Ectodermal cell (in vitro differentiated cells): ENCODE measurements at regions not wholly inside any gene's neighbourhood (a gene's known extent, or its start where the extent isn't known, plus 50 kb on each side); places are given as distances from the start of the nearest gene placed in this dataset.
A peak's percentile ranks its signal among the peaks of the same experiment; 100 is the strongest.
"Not testable (repeated sequence)": the region's sequence is repeated elsewhere in the genome, so short reads cannot be mapped to it uniquely, and the experiment has no call there.

Source experiments
- H3K27ac ChIP-seq: 2 replicates; pipeline ENCODE4 v1.7.0; 2013; ENCODE audit warnings: mild to moderate bottlenecking, low read depth, low read length; ENCODE audit not compliant: insufficient read depth, poor library complexity, severe bottlenecking
- H3K27me3 ChIP-seq: 2 replicates; pipeline ENCODE4 v1.7.0; 2013; ENCODE audit warnings: mild to moderate bottlenecking, low read length; ENCODE audit not compliant: insufficient read depth, control insufficient read depth, poor library complexity, severe bottlenecking
- H3K36me3 ChIP-seq: one replicate; pipeline ENCODE4 v1.7.0; 2013; ENCODE audit warnings: low read length; ENCODE audit not compliant: control insufficient read depth, insufficient read depth
- H3K4me1 ChIP-seq: one replicate; pipeline ENCODE4 v1.7.0; 2013; ENCODE audit warnings: low read length; ENCODE audit not compliant: control insufficient read depth, insufficient read depth
- H3K4me3 ChIP-seq: 2 replicates; pipeline ENCODE4 v1.7.0; 2013; ENCODE audit warnings: low read depth, low read length, control low read depth; ENCODE audit not compliant: insufficient read depth
- H3K9me3 ChIP-seq: 2 replicates; pipeline ENCODE4 v1.7.0; 2013; ENCODE audit warnings: mild to moderate bottlenecking, low read length, moderate library complexity; ENCODE audit not compliant: control insufficient read depth
- WGBS, 2 experiments: methylation state at CpG; one replicate each; pipeline ENCODE4 v1.1.7; 2013; ENCODE audit warnings: missing lambda C conversion rate in 2 of 2; 5-methylcytosine and 5-hydroxymethylcytosine counted together

DNA sequence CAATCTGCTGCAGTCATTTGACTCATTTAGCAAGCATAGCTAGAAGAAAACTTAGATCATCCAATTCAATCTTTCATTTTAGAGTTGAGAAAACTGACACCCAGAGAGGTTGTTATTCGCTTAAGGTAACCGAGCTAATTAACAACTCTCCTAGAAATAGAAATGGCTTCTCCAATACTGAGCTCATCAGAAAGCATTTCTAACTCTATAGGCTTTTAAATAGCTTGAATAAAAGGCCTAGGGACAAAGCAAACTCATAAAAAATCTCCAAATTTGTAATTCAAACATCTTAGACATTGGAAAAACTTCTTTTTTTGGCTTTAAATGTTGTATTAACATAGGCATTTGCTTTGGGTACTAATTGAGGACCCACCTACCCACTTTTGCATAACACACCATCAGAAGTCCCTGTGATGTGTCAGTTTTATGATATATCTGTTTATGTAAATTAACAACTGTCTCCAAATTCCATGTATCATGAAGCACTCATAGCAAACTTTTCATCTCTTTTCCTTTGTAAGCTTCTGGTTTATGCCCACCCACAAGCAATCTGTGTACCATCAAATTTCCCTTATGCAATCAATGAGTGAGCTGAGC is 343.9 kb upstream of the CHST9 start:
- no peaks in the 10 kb centered on the region for H3K4me1 ChIP-seq
- 93 to 96% methylated on average over 2 of the region's 2 CpGs for WGBS, 2 experiments
- H3K36me3 ChIP-seq, result no peaks in the 10 kb centered on the region

GRCh38 chr18:27527856-27528255 is 342.7 kb upstream of the CHST9 start:
- no peaks in the 10 kb centered on the region for H3K36me3 ChIP-seq
- 75 to 88% methylated on average over 3 of the region's 3 CpGs for WGBS, 2 experiments

More for the DNA sequence above, 343.9 kb upstream of the CHST9 start:
- H3K27ac ChIP-seq, result no peak overlapping the region
- peaks cover 2% of the 10 kb centered on the region for H3K9me3 ChIP-seq
- H3K4me3 ChIP-seq, result no peak overlapping the region
- no peaks in the 10 kb centered on the region for H3K27me3 ChIP-seq

DNA sequence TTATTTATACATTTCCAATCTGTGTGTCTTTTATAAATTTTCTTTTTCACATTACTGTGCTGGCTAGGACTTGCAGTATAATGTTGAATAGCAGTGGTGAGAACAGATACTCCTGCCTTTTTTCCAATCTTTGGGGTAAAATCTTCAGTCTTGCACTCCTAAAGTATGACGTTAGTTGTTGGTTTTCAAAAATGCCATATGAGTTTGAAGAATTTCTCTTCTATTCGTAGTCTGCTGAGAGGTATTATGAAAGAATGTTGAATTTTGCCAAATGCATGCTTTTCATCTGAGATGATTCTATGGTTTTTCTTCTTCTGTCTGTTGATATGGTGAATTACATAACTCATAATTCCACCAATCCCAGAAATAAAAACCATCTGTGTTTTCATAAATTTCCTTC is 335.3 kb upstream of the CHST9 start:
- 95 to 96% methylated on average over 2 of the region's 2 CpGs for WGBS, 2 experiments
- H3K4me1 ChIP-seq, result no peaks in the 10 kb centered on the region

More at GRCh38 chr18:27527856-27528255, 342.7 kb upstream of the CHST9 start:
- H3K9me3 ChIP-seq, result peaks cover 2% of the 10 kb centered on the region
- no peak overlapping the region for H3K4me3 ChIP-seq
- no peaks in the 10 kb centered on the region for H3K27me3 ChIP-seq
- no peaks in the 10 kb centered on the region for H3K4me1 ChIP-seq
- no peak overlapping the region for H3K27ac ChIP-seq

GRCh38 chr18:27510036-27510633 is 325.0 kb upstream of the CHST9 start:
- not testable (repeated sequence) for H3K9me3 ChIP-seq, H3K27me3 ChIP-seq, H3K4me1 ChIP-seq, H3K36me3 ChIP-seq, H3K4me3 ChIP-seq, H3K27ac ChIP-seq
- 81 to 82% methylated on average over 21 of the region's 21 CpGs for WGBS, 2 experiments

More for the DNA sequence above, 335.3 kb upstream of the CHST9 start:
- Histone ChIP-seq H3K36me3 (no peaks in the 10 kb centered on the region), H3K27ac (no peak overlapping the region), H3K9me3 (no peaks in the 10 kb centered on the region), H3K27me3 (no peaks in the 10 kb centered on the region), H3K4me3 (no peak overlapping the region)

DNA sequence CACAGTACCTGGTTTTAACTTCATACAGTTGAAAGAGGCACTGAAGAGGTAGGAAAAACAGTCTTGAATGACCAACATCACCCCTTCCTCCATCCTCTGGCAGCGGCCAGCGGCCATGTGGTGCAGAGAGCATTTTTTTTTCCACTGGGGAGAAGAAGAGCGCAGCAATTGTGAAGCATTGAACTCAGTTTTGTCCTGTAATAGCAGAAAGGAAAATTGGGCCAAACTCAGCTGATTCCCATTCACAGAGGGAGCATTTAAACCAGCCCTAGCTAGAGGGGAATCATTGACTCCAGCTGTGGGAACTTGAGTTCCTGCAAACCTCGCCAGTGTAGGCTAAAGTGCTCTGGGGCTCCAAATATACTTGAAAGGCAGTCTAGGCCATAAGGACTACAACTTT is 316.6 kb upstream of the CHST9 start:
- WGBS, 2 experiments, result 96 to 97% methylated on average over 4 of the region's 4 CpGs

DNA sequence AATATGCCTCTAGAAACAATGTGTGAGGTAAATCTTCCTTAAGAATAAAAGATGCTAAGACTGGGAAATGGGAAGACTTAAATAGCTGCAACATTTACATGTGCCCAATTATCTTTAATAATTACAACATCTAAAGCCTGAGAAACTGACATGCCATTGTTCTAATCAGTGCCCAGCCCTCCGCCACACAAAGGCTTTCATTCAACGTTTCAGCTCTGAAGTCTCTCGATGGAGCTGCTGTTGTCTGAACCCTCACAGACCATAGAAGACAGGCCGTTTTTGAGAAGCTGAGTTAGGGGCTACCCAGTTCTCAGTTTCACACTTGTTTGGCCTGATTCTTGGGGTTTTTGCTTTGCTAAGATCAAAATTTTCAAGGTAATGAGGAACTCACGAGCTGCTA is 315.4 kb upstream of the CHST9 start:
- H3K36me3 ChIP-seq, result no peaks in the 10 kb centered on the region
- no peaks in the 10 kb centered on the region for H3K9me3 ChIP-seq
- WGBS, 2 experiments, result 49 to 63% methylated on average over 5 of the region's 5 CpGs
- H3K27me3 ChIP-seq, result no peaks in the 10 kb centered on the region
- H3K4me3 ChIP-seq, result no peak overlapping the region
- H3K4me1 ChIP-seq, result peaks cover 5% of the 10 kb centered on the region
- H3K27ac ChIP-seq, result peak overlapping the region; percentile 48

More for the DNA sequence above, 316.6 kb upstream of the CHST9 start:
- Histone ChIP-seq H3K4me1 (peaks cover 5% of the 10 kb centered on the region), H3K36me3 (no peaks in the 10 kb centered on the region), H3K27me3 (no peaks in the 10 kb centered on the region), H3K27ac (no peak overlapping the region), H3K9me3 (no peaks in the 10 kb centered on the region), H3K4me3 (no peak overlapping the region)

DNA sequence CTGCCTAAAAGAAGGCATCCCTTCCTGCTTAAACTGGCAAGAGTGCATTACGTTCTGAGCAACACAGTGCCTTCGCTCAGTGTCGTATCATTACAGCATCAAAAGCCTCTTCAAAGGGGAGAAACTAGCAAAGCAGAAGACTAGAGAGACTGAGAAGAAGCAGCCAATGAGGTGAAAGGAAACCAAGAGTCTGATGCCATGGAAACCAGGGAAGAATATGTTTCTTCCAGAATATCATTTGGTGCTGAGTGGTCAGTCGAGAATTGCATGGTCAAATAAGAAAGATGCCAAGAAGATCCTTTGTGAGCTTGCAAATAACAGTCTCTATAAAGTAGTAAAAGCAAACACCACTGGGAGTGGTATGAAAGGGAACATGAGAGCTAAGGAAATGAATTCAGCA is 312.1 kb upstream of the CHST9 start:
- H3K9me3 ChIP-seq, result no peaks in the 10 kb centered on the region
- no peaks in the 10 kb centered on the region for H3K36me3 ChIP-seq
- peaks cover 5% of the 10 kb centered on the region for H3K4me1 ChIP-seq
- H3K27me3 ChIP-seq, result no peaks in the 10 kb centered on the region
- 92 to 95% methylated on average over 4 of the region's 4 CpGs for WGBS, 2 experiments
- H3K4me3 ChIP-seq, result no peak overlapping the region
- H3K27ac ChIP-seq, result no peak overlapping the region

DNA sequence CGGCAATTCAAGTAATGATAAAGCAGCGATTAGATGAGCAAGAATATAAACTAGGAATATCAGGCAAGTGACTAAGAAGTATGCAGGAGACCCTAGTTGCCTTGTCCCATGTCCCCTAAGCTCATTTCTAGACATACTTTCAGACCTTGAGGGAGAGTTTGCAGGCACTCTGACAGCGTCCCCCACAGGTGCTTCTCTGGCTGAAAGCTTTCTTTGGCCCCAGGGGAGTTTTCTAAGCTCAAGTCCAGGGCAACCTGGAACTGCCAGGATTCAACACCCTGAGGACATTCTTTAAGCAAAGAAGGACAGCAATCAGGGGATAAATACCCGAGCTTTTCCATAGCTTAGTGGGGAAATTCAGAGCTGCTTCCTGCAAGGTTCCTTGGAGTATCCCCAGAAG is 308.1 kb upstream of the CHST9 start:
- no peaks in the 10 kb centered on the region for H3K36me3 ChIP-seq
- H3K9me3 ChIP-seq, result no peaks in the 10 kb centered on the region
- 84 to 87% methylated on average over 4 of the region's 4 CpGs for WGBS, 2 experiments
- no peaks in the 10 kb centered on the region for H3K27me3 ChIP-seq
- peaks cover 5% of the 10 kb centered on the region for H3K4me1 ChIP-seq
- H3K4me3 ChIP-seq, result no peak overlapping the region
- no peak overlapping the region for H3K27ac ChIP-seq

GRCh38 chr18:27491772-27492171 is 306.7 kb upstream of the CHST9 start:
- Histone ChIP-seq H3K4me1 (peaks cover 5% of the 10 kb centered on the region), H3K36me3 (no peaks in the 10 kb centered on the region), H3K9me3 (no peaks in the 10 kb centered on the region), H3K4me3 (no peak overlapping the region), H3K27me3 (no peaks in the 10 kb centered on the region), H3K27ac (no peak overlapping the region)
- 34 to 39% methylated on average over 2 of the region's 2 CpGs for WGBS, 2 experiments

DNA sequence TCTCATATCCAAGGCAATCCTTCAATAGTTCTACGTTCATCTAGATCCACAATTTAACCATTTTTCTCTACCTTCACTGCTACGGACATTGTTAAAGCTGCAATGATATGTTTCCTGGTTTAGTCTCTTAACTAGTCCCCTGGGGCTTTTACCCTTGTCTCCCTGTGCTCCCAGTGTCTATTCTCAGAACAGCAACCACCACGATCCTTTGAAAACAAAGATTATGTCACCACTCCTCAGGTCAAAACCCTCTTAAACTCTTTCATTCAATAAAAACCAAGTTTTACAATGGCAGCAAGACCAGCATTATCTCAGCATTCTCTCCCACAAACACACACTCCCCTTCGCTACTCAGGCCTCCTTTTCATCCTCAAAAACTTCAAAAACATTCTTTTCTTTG is 298.2 kb upstream of the CHST9 start:
- WGBS, 2 experiments, result 30 to 36% methylated on average over 4 of the region's 4 CpGs
- Histone ChIP-seq H3K4me1 (peaks cover 15% of the 10 kb centered on the region), H3K27ac (peak overlapping the region; percentile 9), H3K4me3 (no peak overlapping the region), H3K27me3 (no peaks in the 10 kb centered on the region), H3K36me3 (no peaks in the 10 kb centered on the region), H3K9me3 (no peaks in the 10 kb centered on the region)
